Type B pancreatic cell (in vitro differentiated cells): ENCODE measurements at regions not wholly inside any gene's neighbourhood (a gene's known extent, or its start where the extent isn't known, plus 50 kb on each side); places are given as distances from the start of the nearest gene placed in this dataset.
"Not testable (repeated sequence)": the region's sequence is repeated elsewhere in the genome, so short reads cannot be mapped to it uniquely, and the experiment has no call there.

Experiments used
- DNase-seq: peaks from one replicate; pipeline ENCODE4 v3.0.0; 2021; ENCODE audit warnings: mixed read lengths; ENCODE audit not compliant: unreplicated experiment; ENCODE audit errors: extremely low spot score
- H3K27ac Mint-ChIP-seq: 2 replicates; pipeline ENCODE4 v1.8.0; 2021; ENCODE audit warnings: mild to moderate bottlenecking, mixed read lengths
- H3K27me3 Mint-ChIP-seq: 2 replicates; pipeline ENCODE4 v1.8.0; 2021; ENCODE audit warnings: mixed read lengths
- H3K36me3 Mint-ChIP-seq: 2 replicates; pipeline ENCODE4 v1.8.0; 2021; ENCODE audit warnings: mixed read lengths
- H3K4me1 Mint-ChIP-seq: one replicate; pipeline ENCODE4 v1.8.0; 2021; ENCODE audit warnings: mixed read lengths; ENCODE audit not compliant: unreplicated experiment
- H3K4me3 Mint-ChIP-seq: 2 replicates; pipeline ENCODE4 v1.8.0; 2021; ENCODE audit warnings: mild to moderate bottlenecking, mixed read lengths
- H3K9me3 Mint-ChIP-seq: 2 replicates; pipeline ENCODE4 v1.8.0; 2021; ENCODE audit warnings: mixed read lengths
- TF ChIP-seq, protein P1 (sequence below): fragments of 200-600 bp; sonication (generic); conservative IDR thresholded peaks from 2 replicates; pipeline ENCODE4 v1.5.0; 2021; ENCODE audit warnings: antibody characterized with exemption, mild to moderate bottlenecking

DNA sequence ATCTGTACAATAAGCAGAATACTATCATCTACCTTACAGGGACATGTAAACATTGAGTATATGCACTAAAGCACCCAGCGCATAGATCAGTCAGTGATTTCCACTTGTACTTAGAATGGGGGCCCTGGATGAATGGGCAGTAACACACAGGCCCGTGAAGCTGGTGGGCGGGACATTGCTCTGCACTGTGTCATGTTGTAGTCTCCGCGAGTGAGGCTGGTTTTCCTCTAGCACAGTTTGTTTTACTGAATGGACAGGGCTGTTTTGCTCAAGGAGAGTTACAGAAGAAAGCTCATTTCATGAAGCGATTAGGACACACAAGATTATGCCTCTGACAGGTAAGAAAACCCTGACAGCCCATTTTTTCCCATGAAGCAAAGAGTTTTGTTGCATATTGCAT, 86.4 kb upstream of the SOX21 start:
- H3K27me3 Mint-ChIP-seq = no peaks in the 10 kb centered on the region
- H3K4me1 Mint-ChIP-seq = peaks cover 4% of the 10 kb centered on the region
- no peak overlapping the region for H3K4me3 Mint-ChIP-seq
- no peaks in the 10 kb centered on the region for H3K9me3 Mint-ChIP-seq
- no peak for DNase-seq
- no peak overlapping the region for H3K27ac Mint-ChIP-seq
- H3K36me3 Mint-ChIP-seq = no peaks in the 10 kb centered on the region
- TF ChIP-seq, protein P1, sequence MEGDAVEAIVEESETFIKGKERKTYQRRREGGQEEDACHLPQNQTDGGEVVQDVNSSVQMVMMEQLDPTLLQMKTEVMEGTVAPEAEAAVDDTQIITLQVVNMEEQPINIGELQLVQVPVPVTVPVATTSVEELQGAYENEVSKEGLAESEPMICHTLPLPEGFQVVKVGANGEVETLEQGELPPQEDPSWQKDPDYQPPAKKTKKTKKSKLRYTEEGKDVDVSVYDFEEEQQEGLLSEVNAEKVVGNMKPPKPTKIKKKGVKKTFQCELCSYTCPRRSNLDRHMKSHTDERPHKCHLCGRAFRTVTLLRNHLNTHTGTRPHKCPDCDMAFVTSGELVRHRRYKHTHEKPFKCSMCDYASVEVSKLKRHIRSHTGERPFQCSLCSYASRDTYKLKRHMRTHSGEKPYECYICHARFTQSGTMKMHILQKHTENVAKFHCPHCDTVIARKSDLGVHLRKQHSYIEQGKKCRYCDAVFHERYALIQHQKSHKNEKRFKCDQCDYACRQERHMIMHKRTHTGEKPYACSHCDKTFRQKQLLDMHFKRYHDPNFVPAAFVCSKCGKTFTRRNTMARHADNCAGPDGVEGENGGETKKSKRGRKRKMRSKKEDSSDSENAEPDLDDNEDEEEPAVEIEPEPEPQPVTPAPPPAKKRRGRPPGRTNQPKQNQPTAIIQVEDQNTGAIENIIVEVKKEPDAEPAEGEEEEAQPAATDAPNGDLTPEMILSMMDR = no peak

DNA sequence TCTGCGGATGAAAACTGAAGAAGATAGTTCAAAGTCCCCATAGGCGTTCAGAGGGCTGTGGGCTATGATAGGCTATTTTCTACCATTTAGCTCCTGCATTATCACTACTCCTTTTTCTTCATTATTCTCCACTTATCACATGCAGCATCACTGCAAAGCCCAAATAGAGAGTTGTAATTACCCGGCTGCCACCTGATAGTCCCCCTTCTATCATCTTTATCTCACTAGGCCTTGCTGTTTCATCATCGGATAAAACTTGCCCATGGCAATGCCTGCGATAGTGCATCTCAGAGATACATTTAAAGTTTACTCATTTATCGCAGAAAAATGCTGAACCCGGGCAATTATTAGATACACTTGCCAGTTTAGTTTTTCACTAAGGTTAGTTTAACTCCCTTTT, 82.9 kb upstream of the SOX21 start:
- no peak overlapping the region for H3K27ac Mint-ChIP-seq
- TF ChIP-seq, protein P1 = no peak
- no peaks in the 10 kb centered on the region for H3K27me3 Mint-ChIP-seq
- H3K4me3 Mint-ChIP-seq = no peak overlapping the region
- peaks cover 4% of the 10 kb centered on the region for H3K4me1 Mint-ChIP-seq
- no peaks in the 10 kb centered on the region for H3K9me3 Mint-ChIP-seq
- H3K36me3 Mint-ChIP-seq = no peaks in the 10 kb centered on the region
- DNase-seq = no peak

DNA sequence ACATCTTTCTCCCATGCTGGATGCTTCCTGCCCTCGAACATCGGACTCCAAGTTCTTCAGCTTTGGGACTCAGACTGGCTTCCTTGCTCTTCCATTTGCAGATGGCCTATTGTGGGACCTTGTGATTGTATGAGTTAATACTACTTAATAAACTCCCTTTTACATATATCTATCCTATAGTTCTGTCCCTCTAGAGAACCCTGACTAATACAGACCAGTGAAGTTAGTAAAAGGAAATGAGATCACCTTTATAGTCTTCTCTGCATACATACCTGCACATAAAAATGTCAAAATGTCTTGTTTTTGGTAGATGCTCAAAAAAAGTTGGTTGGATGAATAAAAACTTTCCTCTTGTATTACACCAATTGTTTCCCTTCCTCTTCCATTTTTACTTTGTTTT, 73.9 kb upstream of the SOX21 start:
- not testable (repeated sequence) for H3K9me3 Mint-ChIP-seq, DNase-seq, H3K27me3 Mint-ChIP-seq, H3K4me3 Mint-ChIP-seq, H3K36me3 Mint-ChIP-seq, H3K27ac Mint-ChIP-seq, H3K4me1 Mint-ChIP-seq

DNA sequence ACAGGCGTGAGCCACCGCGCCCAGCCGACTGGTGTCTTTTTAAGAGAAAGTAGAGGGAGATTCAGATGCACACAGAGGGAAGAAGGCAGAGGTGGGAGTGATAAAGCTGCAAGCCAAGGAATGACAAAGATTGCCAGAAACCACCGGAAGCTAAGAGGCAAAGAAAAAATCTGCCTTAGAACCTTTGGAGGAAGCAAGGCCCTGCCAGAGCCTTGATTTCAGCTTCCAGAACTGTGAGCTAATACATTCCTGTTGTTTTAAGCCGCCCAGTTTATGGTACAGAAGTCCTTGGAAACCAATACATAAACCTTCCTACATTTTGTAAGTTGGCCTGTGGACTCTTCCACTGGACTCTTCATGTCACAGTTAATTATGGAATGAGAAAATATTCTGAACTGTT, 71.7 kb upstream of the SOX21 start:
- Mint-ChIP-seq H3K4me3 (no peak overlapping the region), H3K36me3 (no peaks in the 10 kb centered on the region), H3K27ac (no peak overlapping the region), H3K4me1 (no peaks in the 10 kb centered on the region), H3K9me3 (no peaks in the 10 kb centered on the region), H3K27me3 (no peaks in the 10 kb centered on the region)
- TF ChIP-seq, protein P1 = no peak
- DNase-seq = no peak

DNA sequence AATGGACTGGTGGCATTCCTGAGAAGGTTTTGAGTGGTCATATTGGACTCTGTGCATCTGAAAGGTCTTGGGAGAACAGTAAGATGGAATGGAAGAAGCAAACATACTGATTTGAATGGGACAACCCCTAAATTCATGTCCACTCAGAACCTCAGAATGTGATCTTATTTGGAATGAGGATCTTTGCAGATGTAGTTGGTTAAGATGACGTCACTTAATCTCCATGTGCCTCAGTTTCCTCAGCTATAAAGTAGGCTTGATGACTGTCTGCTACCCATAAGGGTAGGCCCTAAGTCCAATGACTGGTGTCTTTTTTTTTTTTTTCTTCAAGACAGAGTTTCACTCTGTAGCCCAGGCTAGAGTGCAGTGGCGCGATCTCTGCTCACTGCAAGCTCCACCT, 71.1 kb upstream of the SOX21 start:
- TF ChIP-seq, protein P1 = no peak
- DNase-seq = no peak
- H3K4me1 Mint-ChIP-seq = no peaks in the 10 kb centered on the region
- no peaks in the 10 kb centered on the region for H3K9me3 Mint-ChIP-seq
- H3K27ac Mint-ChIP-seq = no peak overlapping the region
- H3K36me3 Mint-ChIP-seq = no peaks in the 10 kb centered on the region
- H3K4me3 Mint-ChIP-seq = no peak overlapping the region
- no peaks in the 10 kb centered on the region for H3K27me3 Mint-ChIP-seq

DNA sequence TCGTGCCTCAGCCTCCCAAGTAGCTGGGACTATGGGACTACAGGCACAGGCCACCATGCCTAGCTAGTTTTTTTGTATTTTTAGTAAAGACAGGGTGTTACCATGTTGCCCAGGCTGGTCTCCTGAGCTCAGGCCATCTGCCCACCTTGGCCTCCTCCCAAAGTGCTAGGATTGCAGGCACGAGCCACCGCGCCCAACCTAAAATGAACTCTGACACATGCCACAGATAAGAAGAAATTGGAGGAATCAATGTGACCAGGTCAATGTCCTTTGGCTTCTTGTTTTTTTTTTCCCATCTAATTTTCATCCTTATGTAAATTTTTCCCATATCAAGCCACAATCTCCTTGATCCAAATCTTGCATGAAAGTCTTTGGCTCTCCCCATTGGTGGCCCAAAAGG, 68.1 kb upstream of the SOX21 start:
- H3K4me3 Mint-ChIP-seq = no peak overlapping the region
- H3K36me3 Mint-ChIP-seq = no peaks in the 10 kb centered on the region
- H3K27ac Mint-ChIP-seq = no peak overlapping the region
- no peak for DNase-seq
- no peaks in the 10 kb centered on the region for H3K4me1 Mint-ChIP-seq
- no peaks in the 10 kb centered on the region for H3K9me3 Mint-ChIP-seq
- TF ChIP-seq, protein P1 = no peak
- H3K27me3 Mint-ChIP-seq = no peaks in the 10 kb centered on the region
